ENCODE measurements at regions not wholly inside any gene's neighbourhood (a gene's known extent, or its start where the extent isn't known, plus 50 kb on each side); places are given as distances from the start of the nearest gene placed in this dataset.

- H2AFZ ChIP-seq (ENCODE audit: control insufficient read depth, low read length) = no peak overlapping the region
- DNase-seq (ENCODE audit: low read depth, low spot score) = no peak
- dilution Hi-C loops (cut with MboI; ENCODE audit: extremely low pct_ligation_motif_present, low sequenced_read_pairs) = no loop called here
- no peak overlapping the region for H3K27ac ChIP-seq (ENCODE audit: control insufficient read depth, insufficient read depth, low read length)
- H3K9ac ChIP-seq (ENCODE audit: control insufficient read depth, extremely low read depth, insufficient read depth, low read length) = no peak overlapping the region
- no peaks in the 10 kb centered on the region for H4K20me1 ChIP-seq (ENCODE audit: control insufficient read depth, extremely low read depth, insufficient read depth, low read length)
- H3K79me2 ChIP-seq (ENCODE audit: control insufficient read depth, insufficient read depth, low read length) = no peaks in the 10 kb centered on the region
- TF ChIP-seq EZH2 (IDR thresholded peaks at IDR 0.05; ENCODE audit: low read length) = no peak
- TF ChIP-seq CTCF (optimal IDR thresholded peaks at IDR 0.05 in 1 of 3, IDR thresholded peaks at IDR 0.05 in 1 of 3, conservative IDR thresholded peaks at IDR 0.05 in 1 of 3; ENCODE audit: extremely low read depth in 1 of 3, insufficient read depth in 2 of 3, low read length in 3 of 3) = no peak
- no peaks in the 10 kb centered on the region for H3K9me1 ChIP-seq (ENCODE audit: control insufficient read depth, extremely low read depth, insufficient read depth, low read length)
- peak; percentile 58 for FAIRE-seq
- no peak overlapping the region for H3K4me2 ChIP-seq (ENCODE audit: control insufficient read depth, extremely low read depth, insufficient read depth, low read depth, low read length)
- no peak overlapping the region for H3K4me3 ChIP-seq (ENCODE audit: control insufficient read depth in 2 of 3, extremely low read depth in 1 of 3, insufficient read depth in 2 of 3, low read depth in 1 of 3, low read length in 3 of 3)
- no peaks in the 10 kb centered on the region for H3K9me3 ChIP-seq (ENCODE audit: control insufficient read depth, low read depth, low read length)
- peaks cover 25% of the 10 kb centered on the region for H3K4me1 ChIP-seq (ENCODE audit: control insufficient read depth, extremely low read depth, insufficient read depth, low read length)
- no peaks in the 10 kb centered on the region for H3K36me3 ChIP-seq (ENCODE audit: control insufficient read depth in 2 of 2, extremely low read depth in 1 of 2, insufficient read depth in 2 of 2, low read length in 2 of 2)
- H3K27me3 ChIP-seq (ENCODE audit: control insufficient read depth, extremely low read depth, insufficient read depth, low read length) = no peaks in the 10 kb centered on the region
Measured at GRCh38 chr2:234291765-234292204, 205.1 kb downstream of the ARL4C start.

- no peaks in the 10 kb centered on the region for H3K79me2 ChIP-seq (ENCODE audit: control insufficient read depth, insufficient read depth, low read length)
- DNase-seq (ENCODE audit: low read depth, low spot score) (peak; percentile 68), FAIRE-seq (peak; percentile 93)
- no peaks in the 10 kb centered on the region for H3K27me3 ChIP-seq (ENCODE audit: control insufficient read depth, extremely low read depth, insufficient read depth, low read length)
- TF ChIP-seq EZH2 (IDR thresholded peaks at IDR 0.05; ENCODE audit: low read length) (no peak), CTCF (optimal IDR thresholded peaks at IDR 0.05 in 1 of 3, IDR thresholded peaks at IDR 0.05 in 1 of 3, conservative IDR thresholded peaks at IDR 0.05 in 1 of 3; ENCODE audit: extremely low read depth in 1 of 3, insufficient read depth in 2 of 3, low read length in 3 of 3) (no peak)
- peak overlapping the region; percentile 31 for H3K9ac ChIP-seq (ENCODE audit: control insufficient read depth, extremely low read depth, insufficient read depth, low read length)
- no peaks in the 10 kb centered on the region for H3K9me1 ChIP-seq (ENCODE audit: control insufficient read depth, extremely low read depth, insufficient read depth, low read length)
- no peaks in the 10 kb centered on the region for H4K20me1 ChIP-seq (ENCODE audit: control insufficient read depth, extremely low read depth, insufficient read depth, low read length)
- H3K9me3 ChIP-seq (ENCODE audit: control insufficient read depth, low read depth, low read length) = no peaks in the 10 kb centered on the region
- no peak overlapping the region for H3K4me3 ChIP-seq (ENCODE audit: control insufficient read depth in 2 of 3, extremely low read depth in 1 of 3, insufficient read depth in 2 of 3, low read depth in 1 of 3, low read length in 3 of 3)
- H3K4me1 ChIP-seq (ENCODE audit: control insufficient read depth, extremely low read depth, insufficient read depth, low read length) = peaks cover 36% of the 10 kb centered on the region
- H3K4me2 ChIP-seq (ENCODE audit: control insufficient read depth, extremely low read depth, insufficient read depth, low read depth, low read length) = no peak overlapping the region
- no peaks in the 10 kb centered on the region for H3K36me3 ChIP-seq (ENCODE audit: control insufficient read depth in 2 of 2, extremely low read depth in 1 of 2, insufficient read depth in 2 of 2, low read length in 2 of 2)
- peak overlapping the region; percentile 70 for H3K27ac ChIP-seq (ENCODE audit: control insufficient read depth, insufficient read depth, low read length)
- dilution Hi-C loops (cut with MboI; ENCODE audit: extremely low pct_ligation_motif_present, low sequenced_read_pairs) = no loop called here
- no peak overlapping the region for H2AFZ ChIP-seq (ENCODE audit: control insufficient read depth, low read length)
Measured at GRCh38 chr2:234290671-234291070, 206.2 kb downstream of the ARL4C start.

Data from keratinocyte (primary cell).